Mesenchymal stem cell (in vitro differentiated cells and primary cell): ENCODE measurements at regions not wholly inside any gene's neighbourhood (a gene's known extent, or its start where the extent isn't known, plus 50 kb on each side); places are given as distances from the start of the nearest gene placed in this dataset.

Experiments used
- DNase-seq: peaks from one replicate; pipeline ENCODE4 v3.0.0-alpha.2; 2013
- H2AFZ ChIP-seq: one replicate; pipeline ENCODE4 v1.6.1; 2013; ENCODE audit warnings: low read depth, mild to moderate bottlenecking, control low read depth, inconsistent platforms, low read length, moderate library complexity
- H2AK5ac ChIP-seq: 2 replicates; pipeline ENCODE4 v1.6.1; 2013; ENCODE audit warnings: low read length, moderate library complexity, mild to moderate bottlenecking, inconsistent platforms; ENCODE audit not compliant: severe bottlenecking
- H2BK120ac ChIP-seq: one replicate; pipeline ENCODE4 v1.6.1; 2013; ENCODE audit warnings: low read depth, mild to moderate bottlenecking, inconsistent platforms, low read length, moderate library complexity
- H2BK12ac ChIP-seq, 2 experiments: one replicate each; pipeline ENCODE4 v1.6.1; 2013; ENCODE audit warnings: inconsistent platforms in 2 of 2, low read length in 2 of 2, mild to moderate bottlenecking in 2 of 2, moderate library complexity in 2 of 2, control low read depth in 1 of 2
- H2BK15ac ChIP-seq: one replicate; pipeline ENCODE4 v1.6.1; 2013; ENCODE audit warnings: mild to moderate bottlenecking, low read depth, inconsistent platforms; ENCODE audit not compliant: poor library complexity, severe bottlenecking
- H2BK5ac ChIP-seq: 2 replicates; pipeline ENCODE4 v1.6.1; 2013; ENCODE audit warnings: low read depth, mild to moderate bottlenecking, low read length, control low read depth, inconsistent platforms; ENCODE audit not compliant: poor library complexity, severe bottlenecking
- H3K14ac ChIP-seq, 2 experiments: one replicate each; pipeline ENCODE4 v1.6.1; 2013; ENCODE audit warnings: inconsistent platforms in 2 of 2, low read length in 2 of 2, control low read depth in 1 of 2, mild to moderate bottlenecking in 1 of 2, moderate library complexity in 1 of 2
- H3K18ac ChIP-seq, 2 experiments: one replicate each; pipeline ENCODE4 v1.6.1; 2013; ENCODE audit warnings: inconsistent platforms in 2 of 2, low read length in 2 of 2, control low read depth in 1 of 2, low read depth in 1 of 2, mild to moderate bottlenecking in 1 of 2
- H3K23ac ChIP-seq, 2 experiments: one replicate each; pipeline ENCODE4 v1.6.1; 2013; ENCODE audit warnings: inconsistent platforms in 2 of 2, low read length in 2 of 2, mild to moderate bottlenecking in 2 of 2, moderate library complexity in 2 of 2, control low read depth in 1 of 2
- H3K27ac ChIP-seq: 2 replicates; pipeline ENCODE4 v1.5.1; 2013; ENCODE audit warnings: mild to moderate bottlenecking, moderate library complexity, low read length, control low read depth, inconsistent platforms; ENCODE audit not compliant: poor library complexity, severe bottlenecking
- H3K27me3 ChIP-seq, 2 experiments: 2 replicates each; pipeline versions ENCODE4 v1.6.1 to v1.7.0; 2013; ENCODE audit warnings: low read length in 2 of 2, mild to moderate bottlenecking in 2 of 2, moderate library complexity in 2 of 2, control low read depth in 1 of 2, inconsistent platforms in 1 of 2; ENCODE audit not compliant: control insufficient read depth in 1 of 2, insufficient read depth in 1 of 2
- H3K36me3 ChIP-seq, 2 experiments: 2 replicates each; pipeline versions ENCODE4 v1.6.1 to v1.7.0; 2013; ENCODE audit warnings: low read length in 2 of 2, control low read depth in 1 of 2, inconsistent platforms in 1 of 2, low read depth in 1 of 2, mild to moderate bottlenecking in 1 of 2; ENCODE audit not compliant: insufficient read depth in 2 of 2, control insufficient read depth in 1 of 2
- H3K4ac ChIP-seq, 2 experiments: one replicate each; pipeline ENCODE4 v1.6.1; 2013; ENCODE audit warnings: inconsistent platforms in 2 of 2, low read length in 2 of 2, mild to moderate bottlenecking in 2 of 2, moderate library complexity in 2 of 2, control low read depth in 1 of 2, low read depth in 1 of 2
- H3K4me1 ChIP-seq: 2 replicates; pipeline ENCODE4 v1.6.1; 2013; ENCODE audit warnings: low read depth, low read length, control low read depth; ENCODE audit not compliant: control insufficient read depth, insufficient read depth
- H3K4me2 ChIP-seq: 2 replicates; pipeline ENCODE4 v1.6.1; 2013; ENCODE audit warnings: low read length, mild to moderate bottlenecking, inconsistent platforms; ENCODE audit not compliant: poor library complexity, severe bottlenecking
- H3K4me3 ChIP-seq, 2 experiments: 2 replicates each; pipeline versions ENCODE4 v1.5.1 to v1.7.0; 2013; ENCODE audit warnings: low read length in 2 of 2, mild to moderate bottlenecking in 2 of 2, control low read depth in 1 of 2, low read depth in 1 of 2; ENCODE audit not compliant: insufficient read depth in 1 of 2
- H3K79me1 ChIP-seq: replicated peaks from 2 replicates; pipeline ENCODE4 v1.6.1; 2013; ENCODE audit warnings: mild to moderate bottlenecking, control low read depth, low read length, inconsistent platforms; ENCODE audit not compliant: poor library complexity, severe bottlenecking
- H3K9ac ChIP-seq: 2 replicates; pipeline ENCODE4 v1.7.0; 2013; ENCODE audit warnings: mild to moderate bottlenecking, low read length, moderate library complexity
- H3K9me3 ChIP-seq: 2 replicates; pipeline ENCODE4 v1.7.0; 2013; ENCODE audit warnings: mild to moderate bottlenecking, low read length; ENCODE audit not compliant: control insufficient read depth
- H4K8ac ChIP-seq: one replicate; pipeline ENCODE4 v1.6.1; 2013; ENCODE audit warnings: inconsistent platforms, mild to moderate bottlenecking, low read length, moderate library complexity
- H4K91ac ChIP-seq: one replicate; pipeline ENCODE4 v1.6.1; 2013; ENCODE audit warnings: mild to moderate bottlenecking, low read length, inconsistent platforms
- WGBS: methylation state at CpG from one replicate; pipeline ENCODE4 v1.1.7; 2013; ENCODE audit warnings: mixed read lengths; 5-methylcytosine and 5-hydroxymethylcytosine counted together

GRCh38 chr4:144905286-144905685 is 192.7 kb downstream of the ANAPC10 start:
- Histone ChIP-seq H4K8ac (no peak overlapping the region), H3K4ac (no peak overlapping the region), H3K4me2 (no peak overlapping the region), H3K27ac (no peak overlapping the region), H3K18ac (no peak overlapping the region), H3K36me3 (no peaks in the 10 kb centered on the region), H3K23ac (no peak overlapping the region), H3K4me3 (no peak overlapping the region), H3K27me3 (no peaks in the 10 kb centered on the region), H3K4me1 (no peaks in the 10 kb centered on the region), H2BK12ac (no peak overlapping the region), H2BK5ac (no peak overlapping the region), H4K91ac (no peak overlapping the region), H2AFZ (no peak overlapping the region), H3K9me3 (no peaks in the 10 kb centered on the region), H3K9ac (no peak overlapping the region), H3K14ac (no peak overlapping the region), H3K79me1 (no peaks in the 10 kb centered on the region), H2AK5ac (no peak overlapping the region), H2BK15ac (no peak overlapping the region), H2BK120ac (no peak overlapping the region)
- no peak for DNase-seq
- 16% methylated on average over 2 of the region's 2 CpGs for WGBS

- H3K4ac ChIP-seq: no peak overlapping the region
- H3K9ac ChIP-seq: no peak overlapping the region
- no peak overlapping the region for H2BK15ac ChIP-seq
- no peaks in the 10 kb centered on the region for H3K9me3 ChIP-seq
- H3K27me3 ChIP-seq: no peaks in the 10 kb centered on the region
- no peak overlapping the region for H2AK5ac ChIP-seq
- no peak overlapping the region for H2BK12ac ChIP-seq
- H3K4me3 ChIP-seq: no peak overlapping the region
- H3K79me1 ChIP-seq: no peaks in the 10 kb centered on the region
- peak; percentile 70 for DNase-seq
- H4K8ac ChIP-seq: no peak overlapping the region
- H3K27ac ChIP-seq: no peak overlapping the region
- H3K23ac ChIP-seq: no peak overlapping the region
- 57% methylated on average over 6 of the region's 6 CpGs for WGBS
- H3K4me1 ChIP-seq: no peaks in the 10 kb centered on the region
- no peak overlapping the region for H2AFZ ChIP-seq
- no peaks in the 10 kb centered on the region for H3K36me3 ChIP-seq
- no peak overlapping the region for H2BK5ac ChIP-seq
- H3K14ac ChIP-seq: no peak overlapping the region
- H4K91ac ChIP-seq: no peak overlapping the region
- no peak overlapping the region for H3K4me2 ChIP-seq
- H3K18ac ChIP-seq: no peak overlapping the region
- H2BK120ac ChIP-seq: no peak overlapping the region
Measured at GRCh38 chr4:144906181-144906925, 191.6 kb downstream of the ANAPC10 start.

- H3K79me1 ChIP-seq: no peaks in the 10 kb centered on the region
- H3K27me3 ChIP-seq: no peaks in the 10 kb centered on the region
- no peak for DNase-seq
- WGBS: 89% methylated on average over 2 of the region's 2 CpGs
- no peak overlapping the region for H3K9ac ChIP-seq
- no peaks in the 10 kb centered on the region for H3K36me3 ChIP-seq
- H3K27ac ChIP-seq: no peak overlapping the region
- H3K4me1 ChIP-seq: no peaks in the 10 kb centered on the region
- no peak overlapping the region for H3K4me2 ChIP-seq
- no peaks in the 10 kb centered on the region for H3K9me3 ChIP-seq
- H2BK120ac ChIP-seq: no peak overlapping the region
- no peak overlapping the region for H3K4me3 ChIP-seq
- no peak overlapping the region for H2AK5ac ChIP-seq
- H2BK5ac ChIP-seq: no peak overlapping the region
- H3K14ac ChIP-seq: no peak overlapping the region
- no peak overlapping the region for H4K8ac ChIP-seq
- no peak overlapping the region for H3K23ac ChIP-seq
- H2BK15ac ChIP-seq: no peak overlapping the region
- no peak overlapping the region for H2BK12ac ChIP-seq
- no peak overlapping the region for H3K18ac ChIP-seq
- no peak overlapping the region for H2AFZ ChIP-seq
- no peak overlapping the region for H3K4ac ChIP-seq
- no peak overlapping the region for H4K91ac ChIP-seq
Measured at GRCh38 chr4:144910723-144911122, 187.3 kb downstream of the ANAPC10 start.
